Heart right ventricle (tissue), 16 donors: ENCODE measurements at regions not wholly inside any gene's neighbourhood (a gene's known extent, or its start where the extent isn't known, plus 50 kb on each side); places are given as distances from the start of the nearest gene placed in this dataset.

Experiments used
- ATAC-seq, 8 donors: fragments of 200-7000 bp; cut with Tn5 transposase; one replicate each; pipeline ENCODE4 v1.9.1; 2020; ENCODE audit warnings: mild to moderate bottlenecking in 8 of 8, moderate library complexity in 8 of 8, moderate number of reproducible peaks in 1 of 8
- DNase-seq, 2 donors: peaks; one replicate each; pipeline ENCODE4 v3.0.0-alpha.2; 2020
- H3K27ac ChIP-seq, 10 donors: fragments of 200-600 bp; sonication (generic) in 2 of 10; one replicate each; pipeline versions ENCODE4 v1.5.0 to v1.8.0; 2020 to 2022; ENCODE audit warnings: mild to moderate bottlenecking in 3 of 10
- H3K27me3 ChIP-seq, 7 donors: fragments of 200-600 bp; one replicate each; pipeline ENCODE4 v1.8.0; 2021 to 2022; ENCODE audit warnings: mild to moderate bottlenecking in 2 of 7
- H3K36me3 ChIP-seq, 9 donors: fragments of 200-600 bp; sonication (generic) in 1 of 9; one replicate each; pipeline versions ENCODE4 v1.5.0 to v1.8.0; 2020 to 2022; ENCODE audit warnings: mild to moderate bottlenecking in 2 of 9
- H3K4me1 ChIP-seq, 9 donors: fragments of 200-600 bp; sonication (generic) in 1 of 9; one replicate each; pipeline versions ENCODE4 v1.5.0 to v1.8.0; 2020 to 2022; ENCODE audit warnings: mild to moderate bottlenecking in 4 of 9
- H3K4me3 ChIP-seq, 10 donors: fragments of 200-600 bp; sonication (generic) in 2 of 10; one replicate each; pipeline versions ENCODE4 v1.5.0 to v1.8.0; 2020 to 2022; ENCODE audit warnings: mild to moderate bottlenecking in 7 of 10, moderate library complexity in 2 of 10
- H3K9me3 ChIP-seq, 11 donors: fragments of 200-600 bp in 10 of 11; sonication (generic) in 2 of 11; one replicate each; pipeline versions ENCODE4 v1.5.0 to v1.8.0; 2013 to 2022; ENCODE audit warnings: mild to moderate bottlenecking in 2 of 11, control low read depth in 1 of 11, moderate library complexity in 1 of 11
- WGBS, 2 donors: extraction: QIAGEN DNeasy Blood & Tissue Kit; methylation state at CpG; one replicate each; pipeline ENCODE4 v1.1.7; 2013; ENCODE audit warnings: inconsistent platforms in 1 of 2; 5-methylcytosine and 5-hydroxymethylcytosine counted together
- intact Hi-C, 10 donors: fragments of 100-400 bp; cut with DNase I; formaldehyde crosslinking; loops; one replicate each; pipeline versions ENCODE4 v1.11.1 to v1.14.2; 2022
- TF ChIP-seq, protein P1 (sequence below), 9 donors: fragments of 200-600 bp; sonication (generic) in 2 of 9; IDR thresholded peaks; one replicate each; pipeline versions ENCODE4 v1.5.0 to v1.8.0; 2021 to 2022; ENCODE audit warnings: antibody characterized with exemption in 9 of 9, mild to moderate bottlenecking in 5 of 9, moderate library complexity in 1 of 9
- donor health status: Arrhythmogenic right ventricular cardiomyopathy.
- donor health status: ischemic (EF 13 %, LVEDD 7.1; RV severe dilation, severe dysfunction).
- donor health status: healthy with polysubstance abuse.
- donor health status: DM: no; HTN: yes; CAD: no.
- donor health status: DM: no; HTN: no; CAD: no.
- donor health status: ischemic (EF 25% LVEDD 6.9; RV normal size, moderate dysfunction).
- donor health status: ischemic (EF 25% LVEDD 5.7; RV mildly dilated, moderate dysfunction).
- donor health status: healthy.
- donor health status: DM: yes; HTN: yes; CAD: no.
- donor health status: Ischemic cardiomyopathy.
- donor health status: ischemic (EF 35%, LVEDD 5.7; RV mildly dilated, moderate dysfunction).
- donor health status: nonischemic (EF 11% LVEDD 7.7; RV severe dilation, severe dysfunction).
- donor health status: DM: yes; HTN: yes; CAD: no.
- donor health status: PGD.
- donor health status: ischemic (EF 29% LVEDD 5.4; RV normal size, mild dysfunction).
- donor health status: nonischemic (EF 23%, LVEDD 6.1; RV moderate dilation, normal function).

GRCh38 chr3:117128133-117128532 lies 418.6 kb downstream of the TUSC7 start:
- no peaks in the 10 kb centered on the region for H3K27me3 ChIP-seq
- H3K36me3 ChIP-seq = no peaks in the 10 kb centered on the region
- H3K27ac ChIP-seq = no peak overlapping the region
- H3K4me1 ChIP-seq = no peaks in the 10 kb centered on the region
- no peak for DNase-seq
- no peak overlapping the region for H3K4me3 ChIP-seq
- intact Hi-C loops = no loop called here
- H3K9me3 ChIP-seq = no peaks in the 10 kb centered on the region
- TF ChIP-seq, protein P1, sequence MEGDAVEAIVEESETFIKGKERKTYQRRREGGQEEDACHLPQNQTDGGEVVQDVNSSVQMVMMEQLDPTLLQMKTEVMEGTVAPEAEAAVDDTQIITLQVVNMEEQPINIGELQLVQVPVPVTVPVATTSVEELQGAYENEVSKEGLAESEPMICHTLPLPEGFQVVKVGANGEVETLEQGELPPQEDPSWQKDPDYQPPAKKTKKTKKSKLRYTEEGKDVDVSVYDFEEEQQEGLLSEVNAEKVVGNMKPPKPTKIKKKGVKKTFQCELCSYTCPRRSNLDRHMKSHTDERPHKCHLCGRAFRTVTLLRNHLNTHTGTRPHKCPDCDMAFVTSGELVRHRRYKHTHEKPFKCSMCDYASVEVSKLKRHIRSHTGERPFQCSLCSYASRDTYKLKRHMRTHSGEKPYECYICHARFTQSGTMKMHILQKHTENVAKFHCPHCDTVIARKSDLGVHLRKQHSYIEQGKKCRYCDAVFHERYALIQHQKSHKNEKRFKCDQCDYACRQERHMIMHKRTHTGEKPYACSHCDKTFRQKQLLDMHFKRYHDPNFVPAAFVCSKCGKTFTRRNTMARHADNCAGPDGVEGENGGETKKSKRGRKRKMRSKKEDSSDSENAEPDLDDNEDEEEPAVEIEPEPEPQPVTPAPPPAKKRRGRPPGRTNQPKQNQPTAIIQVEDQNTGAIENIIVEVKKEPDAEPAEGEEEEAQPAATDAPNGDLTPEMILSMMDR (IDR thresholded peaks at IDR 0.05) = no peak
- WGBS, 2 donors = 76 to 81% methylated on average over 2 of the region's 2 CpGs
- no peak for ATAC-seq

DNA sequence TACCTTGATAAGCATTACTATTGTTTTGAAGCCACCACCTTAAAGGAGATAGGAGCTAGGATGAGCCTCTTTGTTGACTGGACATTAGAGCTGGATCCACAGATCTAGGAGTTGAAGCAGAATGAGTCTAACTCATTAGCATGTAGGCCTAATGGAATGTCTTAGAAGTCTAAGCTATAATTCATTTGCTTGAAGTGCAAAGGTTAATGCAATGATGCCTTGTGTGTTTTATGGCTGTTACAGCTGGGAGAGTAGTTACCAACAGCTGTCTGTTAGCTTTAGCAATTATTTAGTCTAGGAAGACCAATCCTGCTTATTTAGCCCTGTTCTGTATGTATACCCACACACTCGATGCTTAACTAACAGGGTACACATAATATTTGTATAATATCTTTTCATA lies 419.3 kb downstream of the TUSC7 start:
- Histone ChIP-seq H3K9me3 (no peaks in the 10 kb centered on the region), H3K4me3 (no peak overlapping the region), H3K4me1 (no peaks in the 10 kb centered on the region), H3K27ac (no peak overlapping the region), H3K27me3 (no peaks in the 10 kb centered on the region), H3K36me3 (no peaks in the 10 kb centered on the region)
- intact Hi-C loops = no loop called here
- ATAC-seq = no peak
- TF ChIP-seq, protein P1 (IDR thresholded peaks at IDR 0.05) = no peak
- WGBS, 2 donors = 83 to 85% methylated on average over 1 of the region's 1 CpG
- no peak for DNase-seq

DNA sequence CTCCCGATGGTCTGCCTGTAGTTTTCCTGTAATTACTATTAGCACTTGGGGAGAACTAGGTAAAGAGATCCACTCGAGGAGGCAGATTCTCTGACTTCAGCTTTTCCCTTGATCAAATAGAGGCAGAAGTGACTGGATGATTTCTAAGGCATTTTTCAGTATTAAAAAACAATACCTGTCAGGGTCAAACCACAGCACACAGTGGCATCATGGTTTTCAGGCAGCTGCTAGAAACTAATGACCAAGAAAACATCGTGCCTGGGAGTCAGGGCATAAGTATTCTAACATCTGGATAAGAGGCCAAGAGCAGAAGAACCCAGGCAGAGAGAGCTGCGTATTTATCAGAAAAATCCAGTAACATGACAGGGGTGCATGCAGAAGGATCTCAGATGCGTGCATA lies 419.9 kb downstream of the TUSC7 start:
- Histone ChIP-seq H3K4me1 (no peaks in the 10 kb centered on the region), H3K27ac (no peak overlapping the region), H3K4me3 (no peak overlapping the region), H3K27me3 (no peaks in the 10 kb centered on the region), H3K9me3 (no peaks in the 10 kb centered on the region), H3K36me3 (no peaks in the 10 kb centered on the region)
- no peak for ATAC-seq
- TF ChIP-seq, protein P1 (IDR thresholded peaks at IDR 0.05) = no peak
- intact Hi-C loops = no loop called here
- DNase-seq = no peak
- 59 to 70% methylated on average over 5 of the region's 5 CpGs for WGBS, 2 donors

DNA sequence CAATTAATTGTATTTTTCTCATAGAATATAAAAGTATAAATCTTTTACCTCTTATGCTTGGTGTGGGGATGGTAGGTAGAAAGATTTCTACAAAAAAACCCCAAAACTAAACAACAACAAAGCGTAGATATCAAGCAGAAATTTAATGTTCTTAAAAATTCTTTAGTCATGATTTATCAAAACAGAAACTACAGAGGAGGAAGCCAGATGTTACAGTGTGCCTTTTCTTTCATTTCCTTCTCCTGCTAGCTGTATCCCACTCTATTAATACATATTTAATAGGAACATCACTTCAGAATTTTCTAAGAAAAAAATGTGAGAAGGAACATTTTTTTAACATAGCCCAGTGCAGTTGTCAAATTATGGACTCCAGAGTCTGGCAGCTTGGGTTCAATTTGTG lies 420.6 kb downstream of the TUSC7 start:
- Histone ChIP-seq H3K27me3 (no peaks in the 10 kb centered on the region), H3K9me3 (no peaks in the 10 kb centered on the region), H3K36me3 (no peaks in the 10 kb centered on the region), H3K4me3 (no peak overlapping the region), H3K4me1 (no peaks in the 10 kb centered on the region), H3K27ac (no peak overlapping the region)
- WGBS, 2 donors = 0% methylated on average over 1 of the region's 1 CpG
- ATAC-seq (no peak), DNase-seq (no peak)
- intact Hi-C loops = no loop called here
- TF ChIP-seq, protein P1 (IDR thresholded peaks at IDR 0.05) = no peak

- 54 to 55% methylated on average over 9 of the region's 9 CpGs for WGBS, 2 donors
- DNase-seq = peak in 1 of 2 donors; percentile 11
- Histone ChIP-seq H3K27ac (no peak overlapping the region), H3K27me3 (no peaks in the 10 kb centered on the region), H3K9me3 (no peaks in the 10 kb centered on the region), H3K4me1 (no peaks in the 10 kb centered on the region), H3K4me3 (no peak overlapping the region), H3K36me3 (no peaks in the 10 kb centered on the region)
- TF ChIP-seq, protein P1 (IDR thresholded peaks at IDR 0.05) = no peak
- intact Hi-C loops = no loop called here
- no peak for ATAC-seq
Observed at GRCh38 chr3:117131259-117131658, 421.7 kb downstream of the TUSC7 start.
